MM.1S (cell line): ENCODE measurements at regions not wholly inside any gene's neighbourhood (a gene's known extent, or its start where the extent isn't known, plus 50 kb on each side); places are given as distances from the start of the nearest gene placed in this dataset.

Experiments used
- EZH2 ChIP-seq: fragments of 300-600 bp; sonication (generic); optimal IDR thresholded peaks from 2 replicates; pipeline ENCODE3; 2017; ENCODE audit warnings: low read depth, mild to moderate bottlenecking, antibody characterized with exemption, low read length, mixed read lengths
- EZH2phosphoT487 ChIP-seq: fragments of 300-600 bp; sonication (generic); IDR thresholded peaks from 2 replicates; pipeline ENCODE4 v1.6.1; 2018; ENCODE audit warnings: antibody characterized with exemption, low read length
- TF ChIP-seq, protein P1 (sequence below): fragments of 300-600 bp; sonication (generic); IDR thresholded peaks from 2 replicates; pipeline ENCODE4 v1.5.1; 2016; ENCODE audit warnings: antibody characterized with exemption, low read length, mixed read lengths

GRCh38 chr7:85830982-85831381 lies 644.1 kb upstream of the SEMA3D start:
- TF ChIP-seq, protein P1, sequence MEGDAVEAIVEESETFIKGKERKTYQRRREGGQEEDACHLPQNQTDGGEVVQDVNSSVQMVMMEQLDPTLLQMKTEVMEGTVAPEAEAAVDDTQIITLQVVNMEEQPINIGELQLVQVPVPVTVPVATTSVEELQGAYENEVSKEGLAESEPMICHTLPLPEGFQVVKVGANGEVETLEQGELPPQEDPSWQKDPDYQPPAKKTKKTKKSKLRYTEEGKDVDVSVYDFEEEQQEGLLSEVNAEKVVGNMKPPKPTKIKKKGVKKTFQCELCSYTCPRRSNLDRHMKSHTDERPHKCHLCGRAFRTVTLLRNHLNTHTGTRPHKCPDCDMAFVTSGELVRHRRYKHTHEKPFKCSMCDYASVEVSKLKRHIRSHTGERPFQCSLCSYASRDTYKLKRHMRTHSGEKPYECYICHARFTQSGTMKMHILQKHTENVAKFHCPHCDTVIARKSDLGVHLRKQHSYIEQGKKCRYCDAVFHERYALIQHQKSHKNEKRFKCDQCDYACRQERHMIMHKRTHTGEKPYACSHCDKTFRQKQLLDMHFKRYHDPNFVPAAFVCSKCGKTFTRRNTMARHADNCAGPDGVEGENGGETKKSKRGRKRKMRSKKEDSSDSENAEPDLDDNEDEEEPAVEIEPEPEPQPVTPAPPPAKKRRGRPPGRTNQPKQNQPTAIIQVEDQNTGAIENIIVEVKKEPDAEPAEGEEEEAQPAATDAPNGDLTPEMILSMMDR, result no peak
- TF ChIP-seq EZH2 (no peak), EZH2phosphoT487 (no peak)
